Left lobe of liver (tissue), 2 donors: ENCODE measurements at regions not wholly inside any gene's neighbourhood (a gene's known extent, or its start where the extent isn't known, plus 50 kb on each side); places are given as distances from the start of the nearest gene placed in this dataset.
A peak's percentile ranks its signal among the peaks of the same experiment; 100 is the strongest.

Source experiments
- ATAC-seq: fragments of 200-7000 bp; cut with Tn5 transposase; one replicate; pipeline ENCODE4 v1.9.1; 2020; ENCODE audit warnings: mild to moderate bottlenecking, moderate library complexity
- DNase-seq: peaks from one replicate; pipeline ENCODE4 v3.0.0-alpha.2; 2020; ENCODE audit warnings: low spot score
- donor health status: DM: no; HTN: no; CAD: no; lungs with moderate emphysema.
- donor health status: DM: no; HTN: yes; CAD: no.

DNA sequence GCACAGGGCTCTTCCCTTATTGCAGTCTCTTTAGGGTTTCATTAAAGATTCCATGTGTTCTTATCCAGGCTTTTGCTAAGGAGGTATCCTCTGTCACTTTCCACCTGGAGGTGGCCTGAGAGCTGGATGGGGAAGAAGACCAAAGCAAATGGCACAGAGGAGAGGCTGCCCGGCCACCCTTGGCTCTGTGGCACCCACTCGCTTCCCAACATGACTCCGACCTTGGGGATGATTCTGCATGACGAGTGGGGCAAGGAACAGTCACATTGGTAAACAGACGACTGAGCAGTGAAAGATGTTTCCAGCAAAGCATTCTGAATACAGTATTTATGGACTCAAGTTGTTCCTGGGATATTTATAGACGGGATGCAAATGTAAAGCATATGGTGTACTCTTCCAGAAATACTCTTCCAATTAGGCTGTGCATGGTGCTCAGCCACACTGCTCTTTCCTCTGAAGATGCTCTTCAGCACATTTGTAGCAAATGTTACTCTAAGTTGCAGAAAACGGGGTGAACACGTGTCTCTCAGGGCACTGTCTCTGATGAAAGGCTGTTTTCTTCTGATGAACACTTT, 377.1 kb upstream of the HS6ST1 start:
- ATAC-seq (no peak), DNase-seq (no peak)

GRCh38 chr2:128696421-128696820, 377.8 kb upstream of the HS6ST1 start:
- ATAC-seq, result peak; percentile 74
- DNase-seq, result no peak

GRCh38 chr2:128701418-128701817, 382.8 kb upstream of the HS6ST1 start:
- DNase-seq (no peak), ATAC-seq (no peak)

GRCh38 chr2:128702616-128703015, 383.9 kb upstream of the HS6ST1 start:
- DNase-seq (no peak), ATAC-seq (no peak)

DNA sequence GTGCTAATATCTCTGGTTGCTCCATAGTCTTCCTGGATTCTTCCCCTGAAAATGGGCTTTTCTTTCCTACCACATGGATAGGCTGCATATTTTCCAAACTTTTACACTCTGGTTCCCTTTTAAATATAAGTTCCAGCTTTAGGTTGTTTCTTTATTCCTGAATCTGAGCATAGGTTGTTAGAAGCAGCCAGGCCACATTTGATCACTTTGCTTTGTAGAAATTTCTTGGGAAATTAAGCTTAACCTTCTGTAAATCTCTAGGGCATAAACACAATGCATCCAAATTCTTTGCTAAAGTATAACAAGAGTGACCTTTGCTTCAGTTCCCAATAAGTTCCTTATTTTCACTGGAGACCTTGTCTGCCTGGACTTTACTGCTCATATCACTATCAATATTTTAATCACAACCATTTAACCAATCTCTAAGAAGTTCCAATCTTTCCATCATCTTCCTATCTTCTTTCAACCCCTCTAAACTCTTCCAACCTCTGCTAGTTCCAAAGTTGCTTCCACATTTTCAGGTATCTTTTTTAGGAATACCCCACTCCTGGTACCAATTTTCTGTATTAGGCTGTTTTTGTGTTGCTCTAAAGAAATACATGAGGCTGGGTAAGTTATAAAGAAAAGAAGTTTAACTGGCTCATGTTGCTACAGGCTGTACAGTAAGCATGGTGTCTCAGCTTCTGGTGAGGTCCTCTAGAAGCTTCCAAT, 389.6 kb upstream of the HS6ST1 start:
- ATAC-seq (no peak), DNase-seq (no peak)

GRCh38 chr2:128710242-128710641, 391.6 kb upstream of the HS6ST1 start:
- ATAC-seq (no peak), DNase-seq (no peak)

GRCh38 chr2:128710729-128711128, 392.1 kb upstream of the HS6ST1 start:
- ATAC-seq (no peak), DNase-seq (no peak)

- DNase-seq (peak; percentile 36), ATAC-seq (peak; percentile 41)
Observed at GRCh38 chr2:128714285-128714684, 395.6 kb upstream of the HS6ST1 start.

GRCh38 chr2:128714851-128715312, 396.2 kb upstream of the HS6ST1 start:
- no peak for ATAC-seq
- peak; percentile 30 for DNase-seq

- DNase-seq, result peak; percentile 18
- ATAC-seq, result no peak
Observed at GRCh38 chr2:128715360-128715759, 396.7 kb upstream of the HS6ST1 start.

- DNase-seq (no peak), ATAC-seq (no peak)
Observed at GRCh38 chr2:128716299-128716721, 397.6 kb upstream of the HS6ST1 start.

- DNase-seq (no peak), ATAC-seq (no peak)
Observed at GRCh38 chr2:128717758-128718710, 399.4 kb upstream of the HS6ST1 start.

GRCh38 chr2:128720080-128721022, 401.7 kb upstream of the HS6ST1 start:
- ATAC-seq, result no peak
- DNase-seq, result no peak

DNA sequence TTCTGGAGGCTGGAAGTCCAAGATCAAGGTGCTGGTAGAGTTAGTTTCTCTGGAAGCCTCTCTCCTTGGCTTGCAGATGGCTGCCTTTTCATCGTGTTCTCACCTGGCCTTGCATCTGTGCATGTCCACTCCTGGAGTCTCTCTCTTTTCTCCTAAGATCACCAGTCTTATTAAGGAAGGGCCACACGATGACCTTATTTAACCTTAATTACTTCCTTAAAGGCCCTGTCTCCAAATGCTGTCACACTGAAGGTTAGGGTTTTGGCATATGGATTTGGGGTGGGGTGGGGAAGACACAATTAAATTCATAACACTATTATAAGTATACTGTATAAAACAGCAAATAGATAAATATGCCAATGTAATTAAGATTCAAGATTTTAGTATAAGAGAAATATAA, 402.4 kb upstream of the HS6ST1 start:
- no peak for DNase-seq
- ATAC-seq, result no peak

- no peak for ATAC-seq
- no peak for DNase-seq
Observed at GRCh38 chr2:128722489-128722888, 403.8 kb upstream of the HS6ST1 start.

- DNase-seq (no peak), ATAC-seq (no peak)
Observed at GRCh38 chr2:128724547-128724946, 405.9 kb upstream of the HS6ST1 start.

DNA sequence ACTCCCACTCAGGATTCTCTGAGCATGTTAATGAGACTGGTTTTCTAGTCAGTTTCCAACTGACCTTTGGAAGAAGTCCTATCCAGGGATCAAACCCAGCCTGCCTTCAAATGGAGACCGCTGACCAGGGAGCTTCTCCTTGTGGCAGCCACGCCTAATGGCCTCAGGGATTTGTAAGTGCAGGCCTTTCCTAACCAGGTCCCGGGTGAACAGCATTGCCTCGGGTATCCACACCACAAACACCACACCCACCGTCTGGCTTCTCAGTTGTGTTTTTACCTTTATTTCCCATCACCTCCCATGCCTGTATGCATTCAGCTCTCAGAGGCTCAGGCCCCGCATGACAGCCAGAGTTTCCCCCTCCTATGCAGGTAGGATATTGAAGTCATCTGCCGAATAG, 406.3 kb upstream of the HS6ST1 start:
- ATAC-seq, result no peak
- no peak for DNase-seq

- DNase-seq (no peak), ATAC-seq (no peak)
Observed at GRCh38 chr2:128726236-128726635, 407.6 kb upstream of the HS6ST1 start.

DNA sequence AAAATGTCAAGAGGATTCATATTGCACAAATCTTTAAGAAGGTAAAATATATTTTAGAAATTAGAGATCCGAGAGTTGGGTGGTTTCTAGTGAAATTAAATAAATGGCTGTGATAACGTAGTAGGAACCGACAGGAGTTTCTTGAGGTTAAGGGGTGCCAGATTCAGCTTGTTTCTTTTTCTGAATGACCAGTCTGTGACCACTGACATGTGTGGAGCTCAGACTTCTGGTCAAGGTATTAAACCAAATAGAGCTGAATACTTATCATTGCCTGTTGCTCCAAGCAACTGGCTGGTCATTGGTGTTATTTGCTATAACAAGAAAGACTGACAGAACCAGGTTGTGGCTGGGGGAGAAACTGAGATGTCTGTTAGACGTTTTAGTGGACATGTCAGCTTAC, 408.2 kb upstream of the HS6ST1 start:
- ATAC-seq (no peak), DNase-seq (no peak)

GRCh38 chr2:128727404-128727803, 408.7 kb upstream of the HS6ST1 start:
- DNase-seq (no peak), ATAC-seq (no peak)

GRCh38 chr2:128727914-128728313, 409.2 kb upstream of the HS6ST1 start:
- DNase-seq (no peak), ATAC-seq (no peak)
